RWPE2 (cell line): ENCODE measurements at regions not wholly inside any gene's neighbourhood (a gene's known extent, or its start where the extent isn't known, plus 50 kb on each side); places are given as distances from the start of the nearest gene placed in this dataset.

Source experiments
- ATAC-seq: fragments of 200-7000 bp; cut with Tn5 transposase; 3 replicates; pipeline ENCODE4 v1.9.1; 2021; ENCODE audit warnings: low read depth
- DNase-seq: peaks from one replicate; pipeline ENCODE4 v3.0.0-alpha.2; 2020; ENCODE audit warnings: low spot score
- H3K27ac ChIP-seq: fragments of 450-650 bp; 2 replicates; pipeline ENCODE4 v1.5.1; 2017; ENCODE audit warnings: mild to moderate bottlenecking; ENCODE audit not compliant: poor library complexity, severe bottlenecking
- H3K27me3 ChIP-seq: fragments of 250-450 bp; sonication (Bioruptor Pico); 2 replicates; pipeline ENCODE4 v1.5.1; 2021; ENCODE audit warnings: mild to moderate bottlenecking, moderate library complexity; ENCODE audit not compliant: insufficient read depth, poor library complexity, severe bottlenecking
- H3K36me3 ChIP-seq: fragments of 250-450 bp; sonication (Bioruptor Pico); 2 replicates; pipeline ENCODE4 v1.5.1; 2020; ENCODE audit warnings: low read depth, mild to moderate bottlenecking, moderate library complexity
- H3K4me1 ChIP-seq: fragments of 250-450 bp; sonication (Bioruptor Pico); 2 replicates; pipeline ENCODE4 v1.5.1; 2021; ENCODE audit warnings: mild to moderate bottlenecking, moderate library complexity; ENCODE audit not compliant: insufficient read depth, poor library complexity, severe bottlenecking
- H3K4me3 ChIP-seq: fragments of 250-450 bp; sonication (Bioruptor Pico); 2 replicates; pipeline ENCODE4 v1.5.1; 2021; ENCODE audit warnings: mild to moderate bottlenecking, moderate library complexity; ENCODE audit not compliant: severe bottlenecking
- H3K9me3 ChIP-seq: fragments of 250-450 bp; sonication (Bioruptor Pico); 2 replicates; pipeline ENCODE4 v1.5.1; 2021; ENCODE audit warnings: mild to moderate bottlenecking, moderate library complexity; ENCODE audit not compliant: severe bottlenecking
- CTCF ChIP-seq: fragments of 450-650 bp; IDR thresholded peaks from one replicate; pipeline ENCODE4 v1.5.1; 2017; ENCODE audit warnings: mild to moderate bottlenecking, moderate library complexity; ENCODE audit not compliant: poor library complexity, severe bottlenecking

GRCh38 chr6:104559435-104560202 lies 300.1 kb downstream of the HACE1 start:
- DNase-seq: no peak
- Histone ChIP-seq H3K4me3 (no peak overlapping the region), H3K36me3 (no peaks in the 10 kb centered on the region), H3K27me3 (peaks cover 2% of the 10 kb centered on the region), H3K27ac (no peak overlapping the region), H3K9me3 (no peaks in the 10 kb centered on the region), H3K4me1 (no peaks in the 10 kb centered on the region)
- no peak for TF ChIP-seq CTCF
- no peak for ATAC-seq

- H3K27me3 ChIP-seq: peaks cover 2% of the 10 kb centered on the region
- H3K4me3 ChIP-seq: no peak overlapping the region
- no peak for DNase-seq
- H3K27ac ChIP-seq: no peak overlapping the region
- H3K36me3 ChIP-seq: no peaks in the 10 kb centered on the region
- no peaks in the 10 kb centered on the region for H3K4me1 ChIP-seq
- no peak for TF ChIP-seq CTCF
- no peaks in the 10 kb centered on the region for H3K9me3 ChIP-seq
- no peak for ATAC-seq
Observed at GRCh38 chr6:104558746-104559145, 301.0 kb downstream of the HACE1 start.

- Histone ChIP-seq H3K27ac (no peak overlapping the region), H3K4me3 (no peak overlapping the region), H3K4me1 (no peaks in the 10 kb centered on the region), H3K36me3 (no peaks in the 10 kb centered on the region), H3K9me3 (no peaks in the 10 kb centered on the region), H3K27me3 (no peaks in the 10 kb centered on the region)
- no peak for TF ChIP-seq CTCF
- no peak for ATAC-seq
- DNase-seq: no peak
Observed at GRCh38 chr6:104548297-104548696, 311.4 kb downstream of the HACE1 start.

- no peaks in the 10 kb centered on the region for H3K27me3 ChIP-seq
- ATAC-seq (no peak), DNase-seq (no peak)
- H3K27ac ChIP-seq: no peak overlapping the region
- H3K36me3 ChIP-seq: no peaks in the 10 kb centered on the region
- no peak for TF ChIP-seq CTCF
- H3K4me1 ChIP-seq: peaks cover 4% of the 10 kb centered on the region
- no peak overlapping the region for H3K4me3 ChIP-seq
- no peaks in the 10 kb centered on the region for H3K9me3 ChIP-seq
Observed at GRCh38 chr6:104541411-104541810, 318.3 kb downstream of the HACE1 start.

GRCh38 chr6:104540743-104541142 lies 319.0 kb downstream of the HACE1 start:
- Histone ChIP-seq H3K27me3 (no peaks in the 10 kb centered on the region), H3K4me3 (no peak overlapping the region), H3K9me3 (no peaks in the 10 kb centered on the region), H3K36me3 (no peaks in the 10 kb centered on the region), H3K27ac (no peak overlapping the region), H3K4me1 (peaks cover 4% of the 10 kb centered on the region)
- no peak for TF ChIP-seq CTCF
- ATAC-seq: no peak
- no peak for DNase-seq
